Loucy (cell line): ENCODE measurements at regions not wholly inside any gene's neighbourhood (a gene's known extent, or its start where the extent isn't known, plus 50 kb on each side); places are given as distances from the start of the nearest gene placed in this dataset.

Experiments used
- CTCF ChIP-seq: fragments of 200-600 bp; sonication (generic); conservative IDR thresholded peaks from 2 replicates; pipeline ENCODE4 v1.5.1; 2014; ENCODE audit warnings: mild to moderate bottlenecking, antibody characterized with exemption, low read length
- EZH2phosphoT487 ChIP-seq: fragments of 200-600 bp; IDR thresholded peaks from 2 replicates; pipeline ENCODE4 v1.6.1; 2018; ENCODE audit warnings: antibody characterized with exemption, mild to moderate bottlenecking, moderate library complexity, borderline replicate concordance

GRCh38 chr5:44495280-44495679, 106.1 kb upstream of the FGF10 start:
- TF ChIP-seq CTCF (no peak), EZH2phosphoT487 (no peak)
